MV-4-11 (cell line): ENCODE measurements at regions not wholly inside any gene's neighbourhood (a gene's known extent, or its start where the extent isn't known, plus 50 kb on each side); places are given as distances from the start of the nearest gene placed in this dataset.

Experiments used
- DNase-seq: peaks from one replicate; lab custom pipeline; 2025; lab: John Stamatoyannopoulos, UW

DNA sequence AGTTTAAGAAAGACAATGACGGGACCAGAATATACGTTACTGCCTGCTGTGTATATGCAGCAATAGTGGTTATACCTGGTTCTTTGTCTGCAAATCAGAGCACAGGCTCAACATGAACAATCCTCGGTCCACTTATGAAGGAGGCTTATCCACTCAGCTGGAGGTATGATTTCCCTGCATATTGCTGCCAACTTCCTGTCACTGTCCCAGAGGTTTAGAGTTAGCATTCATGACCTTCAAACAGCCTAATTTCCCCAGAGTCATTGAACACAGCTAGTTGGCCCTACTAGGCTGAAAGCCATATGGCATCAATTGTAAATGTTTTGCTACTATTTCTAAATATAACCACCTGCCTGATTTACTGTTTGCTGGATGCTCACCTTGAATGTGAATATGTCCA, 224.9 kb upstream of the ZNF717 start:
- DNase-seq, result no peak

DNA sequence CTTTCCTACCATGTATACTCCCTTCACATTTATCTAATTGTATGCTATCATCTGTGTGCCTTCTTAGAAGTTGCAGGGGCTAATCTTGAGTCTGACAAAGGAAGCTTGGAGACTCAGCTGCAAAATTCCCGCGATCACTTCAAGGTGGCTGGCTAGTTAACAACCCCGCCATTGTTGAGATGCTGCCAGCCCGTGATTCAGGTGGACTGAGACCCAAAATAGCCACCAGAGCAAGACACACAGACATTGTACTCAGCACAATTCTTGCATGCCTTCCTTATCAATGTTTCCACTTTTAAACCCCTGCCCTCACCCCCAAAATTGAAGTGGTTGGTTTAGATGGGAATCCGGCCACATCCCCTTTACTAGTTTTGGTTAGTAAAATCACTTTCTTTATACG, 225.8 kb upstream of the ZNF717 start:
- DNase-seq, result no peak

DNA sequence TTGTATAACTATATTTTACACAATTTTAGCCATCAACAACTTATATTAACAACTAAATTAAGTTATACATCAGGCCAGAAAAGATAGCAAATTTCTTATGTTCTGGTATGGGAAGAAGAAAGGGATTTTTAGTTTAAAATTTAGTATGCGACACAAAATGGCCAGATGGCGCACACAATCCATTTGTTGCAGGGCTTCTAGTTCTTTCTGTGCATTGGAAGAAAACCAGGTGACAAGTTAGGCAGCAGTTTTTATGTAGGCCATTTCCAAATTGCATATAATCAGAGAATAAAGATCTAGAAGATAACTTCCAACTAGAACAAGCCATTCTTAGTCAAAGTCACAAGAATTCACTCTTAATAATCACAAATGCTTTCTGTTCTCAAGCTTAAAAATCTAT, 230.1 kb upstream of the ZNF717 start:
- no peak for DNase-seq

DNA sequence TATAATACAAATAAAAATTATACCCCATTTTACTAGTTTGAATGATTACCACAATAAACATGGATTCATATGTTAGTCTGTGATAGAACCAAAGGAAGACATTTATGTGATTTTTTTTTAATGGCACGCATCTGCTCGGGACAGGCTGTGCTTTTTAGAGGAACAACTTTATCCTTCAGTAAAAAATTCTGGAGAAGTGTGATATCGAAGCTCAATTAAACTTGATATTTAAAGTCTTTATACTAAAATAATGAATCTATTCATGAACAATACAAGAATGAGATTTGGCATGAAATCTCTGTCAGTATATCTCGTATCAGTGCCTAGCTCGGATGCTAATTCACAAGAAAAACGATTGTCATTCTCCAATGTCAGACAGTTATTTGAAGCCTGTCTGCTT, 230.8 kb upstream of the ZNF717 start:
- no peak for DNase-seq

DNA sequence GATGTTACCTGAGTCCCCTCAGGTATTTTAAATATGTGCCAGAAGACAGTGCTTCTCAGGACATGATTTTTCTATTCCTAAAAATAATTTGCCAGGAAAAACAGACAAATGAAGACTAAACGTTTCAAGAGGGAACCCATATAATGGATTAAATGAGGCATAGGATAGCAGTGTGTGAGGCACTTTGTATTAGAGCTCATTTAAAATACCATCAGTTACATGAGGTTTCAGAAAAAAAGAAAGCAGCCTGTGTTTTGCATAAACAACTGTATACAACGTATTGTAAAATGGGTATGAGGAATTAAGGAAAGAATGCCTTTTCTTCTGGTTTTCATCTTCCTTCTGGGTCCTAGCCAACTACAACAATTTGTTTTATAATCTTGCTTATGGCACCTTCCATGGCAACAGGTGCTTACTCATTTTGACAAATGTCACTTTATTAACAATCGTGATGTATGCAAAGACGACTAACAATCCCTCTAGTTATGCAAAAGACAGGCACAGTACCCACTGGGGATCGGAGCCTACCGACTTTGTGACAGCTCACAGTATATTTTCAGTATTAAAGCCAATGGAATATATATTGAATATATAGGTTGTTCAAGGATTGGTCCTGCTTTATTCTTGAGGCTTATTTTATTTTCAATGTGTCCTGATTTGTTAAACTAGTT, 231.6 kb upstream of the ZNF717 start:
- no peak for DNase-seq

DNA sequence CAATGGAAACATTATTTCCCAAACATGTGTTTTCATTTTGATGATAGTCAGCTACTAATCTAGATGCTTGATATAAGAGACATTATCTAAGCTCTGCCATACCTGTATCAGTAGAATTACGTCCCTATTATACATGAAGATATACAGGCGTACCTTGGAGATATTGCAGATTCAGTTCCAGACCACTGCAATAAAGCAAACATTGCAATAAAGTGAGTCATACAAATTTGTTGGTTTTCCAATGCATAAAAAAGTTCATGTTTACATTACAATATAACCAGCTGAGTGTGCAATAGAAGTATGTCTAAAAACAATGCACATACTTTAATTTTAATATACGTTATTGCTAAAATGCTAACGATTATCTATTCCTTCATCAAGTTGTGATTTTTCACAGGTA, 236.0 kb upstream of the ZNF717 start:
- DNase-seq, result no peak

DNA sequence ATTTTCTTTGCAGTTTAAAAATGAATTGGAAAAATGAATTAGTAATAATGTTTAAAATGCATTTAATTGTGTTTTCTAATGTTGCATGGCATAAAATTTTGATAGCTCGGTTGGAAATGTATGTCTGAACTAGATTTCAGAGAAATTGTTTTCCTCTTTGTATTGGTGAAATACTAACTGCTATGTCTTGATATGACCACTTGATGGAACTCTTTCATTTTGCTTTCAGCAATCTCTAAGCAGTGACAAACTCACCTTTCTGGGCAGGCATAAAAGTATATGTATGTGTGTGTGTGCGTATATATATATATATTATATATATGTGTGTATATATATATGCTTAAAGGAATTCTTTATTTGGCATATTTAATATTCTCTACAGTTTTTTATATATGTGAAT, 239.3 kb upstream of the ZNF717 start:
- DNase-seq, result peak; percentile 15

DNA sequence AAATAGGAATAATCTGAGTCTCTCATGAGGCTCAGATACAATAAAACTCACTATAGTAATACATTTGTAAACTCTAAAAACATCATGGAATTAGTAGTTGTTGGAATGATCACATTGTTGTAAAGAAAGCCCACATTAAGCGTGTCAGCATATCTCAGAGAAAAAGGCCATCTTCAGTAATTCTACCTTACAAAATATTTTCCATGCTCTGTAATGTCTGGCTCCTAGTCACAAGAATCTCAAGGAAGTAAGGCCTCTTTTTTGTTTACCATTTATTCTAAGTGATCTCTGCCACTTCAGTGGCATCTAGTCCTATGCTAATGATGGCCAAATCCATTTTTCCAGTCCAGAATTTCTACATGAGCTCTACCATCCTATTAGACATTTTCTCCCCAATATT, 240.2 kb upstream of the ZNF717 start:
- DNase-seq, result no peak

DNA sequence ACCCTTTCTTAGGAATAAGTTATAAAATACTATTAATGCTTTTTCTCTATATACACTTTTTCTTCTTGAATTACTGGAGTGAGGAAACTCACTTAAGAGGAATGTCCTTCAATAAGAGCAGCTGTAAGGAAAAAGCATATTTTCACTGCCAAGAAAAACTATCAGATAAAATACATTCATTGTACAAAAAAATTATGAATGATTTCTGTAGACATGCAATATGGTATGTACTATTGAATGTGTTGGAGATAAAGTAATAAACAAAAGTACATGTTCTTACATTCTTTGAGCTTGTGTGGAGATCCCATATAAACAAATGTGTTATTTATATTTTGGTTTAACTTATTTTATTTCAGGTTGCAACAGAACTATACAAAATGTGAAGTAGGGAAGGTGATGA, 241.0 kb upstream of the ZNF717 start:
- no peak for DNase-seq

DNA sequence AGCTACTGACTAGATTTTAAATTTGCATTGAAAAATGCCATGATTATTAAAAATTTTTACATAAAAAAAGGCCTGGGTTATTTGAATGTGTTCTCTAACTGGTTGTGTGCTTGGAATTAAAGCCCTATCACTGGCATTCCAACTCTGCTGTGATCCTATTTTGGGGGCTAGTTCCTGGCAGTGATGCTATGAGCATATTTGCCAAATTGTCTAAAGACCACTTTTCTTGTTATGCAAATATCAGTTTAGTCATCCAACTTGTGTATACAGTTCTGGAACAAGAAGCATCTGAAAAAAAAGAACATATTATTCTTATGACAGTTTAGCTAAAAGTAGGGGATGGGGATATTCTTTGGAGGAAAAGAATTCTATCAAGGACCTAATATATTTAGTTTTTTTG, 243.4 kb upstream of the ZNF717 start:
- no peak for DNase-seq

DNA sequence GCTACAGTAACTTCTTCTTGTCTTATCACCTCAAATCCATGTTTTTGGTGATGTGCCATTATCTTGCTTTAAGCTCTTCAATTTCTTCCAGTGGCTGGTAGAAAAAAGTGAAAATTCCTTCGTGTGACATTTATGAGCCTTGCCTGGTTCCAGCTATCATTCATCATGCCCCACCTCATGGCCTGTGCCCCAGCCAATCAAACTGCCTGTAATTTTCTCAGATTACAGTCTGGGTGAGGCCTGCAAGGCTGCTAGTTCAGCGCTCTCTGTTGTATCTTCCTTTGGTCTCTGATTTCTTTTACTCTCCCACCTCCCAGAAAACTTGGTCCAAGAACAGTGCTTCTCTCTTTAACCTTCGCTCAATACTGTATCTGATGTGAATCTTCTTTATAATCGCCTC, 249.3 kb upstream of the ZNF717 start:
- DNase-seq, result no peak

DNA sequence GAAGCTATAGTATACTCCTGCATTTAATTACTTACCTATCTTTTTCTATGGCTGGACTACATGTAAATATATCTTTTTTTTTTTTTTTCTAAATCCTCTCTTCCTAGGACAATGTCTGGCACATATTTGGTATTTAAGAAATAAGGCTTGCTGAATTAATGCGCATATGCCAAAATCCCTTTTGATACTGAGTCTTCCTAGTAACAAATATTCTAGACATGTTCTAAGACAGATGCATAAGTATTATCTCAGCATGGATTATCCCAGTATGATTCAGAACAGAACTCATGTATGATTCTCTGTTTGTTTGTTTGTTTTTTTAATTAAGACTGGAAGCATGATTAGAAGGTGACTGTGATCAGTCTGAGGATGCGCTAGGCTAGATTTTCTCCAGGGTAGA, 249.8 kb upstream of the ZNF717 start:
- no peak for DNase-seq

DNA sequence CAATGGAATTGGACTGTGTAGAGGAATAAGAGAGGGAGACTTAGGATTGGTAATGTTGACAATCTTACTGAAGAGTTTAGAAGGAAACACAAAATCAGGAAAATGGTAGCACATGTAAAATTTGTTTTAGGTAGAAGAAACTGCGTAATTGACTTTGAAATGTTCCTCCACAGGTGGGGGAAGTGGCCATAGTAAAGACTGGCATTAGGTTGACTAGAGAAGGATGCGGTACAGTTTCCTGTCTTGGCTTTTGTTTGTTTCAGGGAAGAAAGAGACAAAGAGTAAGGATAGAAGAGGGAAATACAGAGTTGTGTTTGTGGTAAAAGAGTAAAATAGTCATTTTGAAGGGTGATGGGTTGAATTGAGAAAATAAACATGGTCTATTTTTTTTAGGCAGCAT, 253.6 kb upstream of the ZNF717 start:
- no peak for DNase-seq

DNA sequence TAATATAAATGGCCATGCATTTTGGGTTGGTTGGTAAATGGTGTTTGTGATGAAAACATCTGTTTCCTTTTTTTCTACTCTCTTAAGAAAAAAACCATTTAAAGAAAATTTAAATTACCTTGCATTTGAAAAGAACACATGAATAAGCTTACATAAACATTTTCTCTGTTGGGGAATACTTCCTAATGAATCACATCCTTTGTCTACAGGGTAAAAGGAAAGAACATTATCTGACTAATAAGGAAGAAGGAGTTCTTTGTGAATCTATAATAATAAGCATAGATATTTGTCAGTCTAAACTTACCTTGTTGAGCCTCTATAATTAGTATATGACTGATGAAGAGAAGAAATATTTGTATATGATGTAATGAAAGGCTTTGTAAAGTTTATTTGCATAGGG, 254.1 kb upstream of the ZNF717 start:
- DNase-seq, result no peak

DNA sequence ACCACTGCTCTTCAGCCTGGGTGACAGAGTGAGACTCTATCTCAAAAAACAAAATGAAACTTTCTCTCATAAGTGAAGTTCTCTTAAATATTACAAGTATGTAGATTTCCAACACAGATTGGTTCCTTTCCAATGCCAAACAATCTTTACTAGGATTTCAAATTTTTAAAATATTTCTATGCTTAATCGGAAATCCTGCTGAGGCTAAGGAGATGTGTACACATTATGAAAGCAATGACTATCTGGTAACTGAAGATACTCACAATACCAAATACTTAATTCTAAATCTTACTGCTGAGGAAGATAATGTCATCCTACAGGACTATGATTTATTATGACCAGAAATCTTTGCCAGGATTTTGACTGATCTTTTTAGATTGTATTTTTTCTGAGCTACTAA, 255.6 kb upstream of the ZNF717 start:
- DNase-seq, result no peak

DNA sequence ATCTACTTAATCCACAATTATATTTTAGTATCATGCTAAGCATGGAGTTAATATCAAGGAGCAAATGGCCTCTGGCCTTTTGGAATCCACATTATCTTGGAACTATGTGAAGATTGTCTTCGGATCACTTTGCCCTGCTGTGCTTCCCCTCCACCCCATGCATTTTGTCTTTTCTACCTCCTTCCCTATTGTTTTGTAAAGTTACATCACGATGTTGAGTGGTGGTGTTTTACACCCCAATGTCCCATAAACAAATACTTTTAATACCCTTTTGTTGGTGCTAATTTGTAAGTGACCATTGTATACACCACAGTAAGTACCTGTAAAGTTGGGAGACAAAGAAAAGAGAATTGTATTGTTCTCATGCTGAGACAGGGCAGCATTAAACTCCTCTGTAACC, 258.4 kb upstream of the ZNF717 start:
- DNase-seq, result no peak

DNA sequence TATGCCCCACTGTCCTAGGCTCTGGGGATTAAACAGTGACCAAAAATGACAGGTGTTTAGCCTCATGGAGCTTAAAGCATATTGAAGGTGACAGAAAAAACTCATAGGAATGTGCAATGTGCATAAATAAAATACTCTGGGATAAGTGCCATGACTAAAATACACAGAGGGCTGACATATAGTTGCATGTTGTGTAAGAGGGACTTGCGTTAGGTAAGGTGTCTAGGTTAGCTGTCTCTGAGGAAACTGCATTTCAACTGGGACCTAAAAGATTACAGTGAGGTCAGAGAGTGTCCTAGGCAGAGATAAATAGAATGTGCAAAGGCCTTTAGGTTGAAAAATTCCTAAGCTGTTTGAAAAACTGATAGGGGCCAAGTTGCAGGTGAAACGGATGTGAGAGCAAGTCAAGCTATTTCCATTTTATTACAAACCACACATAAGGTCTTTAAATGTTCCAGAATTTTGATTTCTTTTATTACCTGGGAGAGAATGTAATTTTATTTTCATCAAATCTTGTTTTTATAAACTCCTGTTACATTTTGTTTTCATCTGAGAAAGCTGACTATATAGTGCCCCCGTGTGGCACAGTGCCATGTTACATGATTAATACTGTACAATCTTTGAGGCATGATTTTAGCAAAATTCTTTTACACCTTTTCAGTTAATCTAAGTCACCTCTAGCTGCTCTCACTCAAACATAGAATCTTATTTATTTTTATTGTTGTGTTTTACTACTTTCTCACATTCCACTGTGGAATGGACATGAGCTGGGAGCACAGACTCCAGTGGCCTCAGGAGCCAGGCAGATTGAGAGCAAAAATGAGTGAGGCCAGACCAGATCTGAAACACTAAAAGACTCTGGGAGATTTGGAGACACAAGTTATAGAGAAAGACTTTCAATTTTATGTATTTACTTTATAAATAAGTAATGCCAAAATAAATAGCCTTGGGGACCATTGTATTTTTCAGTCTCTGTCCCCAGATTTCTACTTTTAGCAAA, 259.6 kb upstream of the ZNF717 start:
- peak; percentile 27 for DNase-seq

DNA sequence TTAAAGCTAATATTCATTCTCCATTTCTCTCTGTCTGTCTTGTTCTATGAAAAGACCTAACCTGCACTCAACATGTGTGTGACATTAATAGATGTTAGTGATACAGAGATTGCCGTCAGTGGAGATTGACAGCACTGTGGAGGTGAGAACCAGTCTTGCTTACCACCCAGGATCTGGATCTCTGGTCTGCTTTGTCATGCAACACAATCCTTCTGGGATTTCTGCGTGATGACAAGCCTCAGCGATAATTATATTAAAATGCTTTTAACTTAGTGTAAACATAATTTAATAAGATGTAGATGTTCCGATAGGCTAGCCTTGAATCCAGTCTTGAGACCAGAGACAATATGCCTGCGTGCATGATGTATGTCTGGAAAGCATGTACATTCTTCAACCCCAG, 262.0 kb upstream of the ZNF717 start:
- DNase-seq, result no peak

DNA sequence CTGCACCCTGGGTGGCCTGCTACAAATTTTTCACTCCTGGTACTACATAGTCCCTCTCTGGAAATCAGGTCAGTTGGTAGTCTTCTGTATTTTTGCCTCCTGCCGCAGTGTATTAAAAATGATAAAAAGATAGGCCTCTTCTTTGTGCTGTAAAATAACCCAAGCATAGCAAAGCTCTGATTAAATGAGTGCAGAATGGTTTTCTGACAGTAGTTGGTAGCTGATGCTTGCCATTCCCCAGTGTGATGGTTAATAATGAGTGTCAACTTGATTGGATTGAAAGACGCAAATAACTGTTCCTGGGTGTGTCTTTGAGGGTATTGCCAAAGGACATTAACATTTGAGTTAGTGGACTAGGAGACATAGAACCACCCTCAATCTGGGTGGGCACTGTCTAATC, 264.4 kb upstream of the ZNF717 start:
- no peak for DNase-seq

DNA sequence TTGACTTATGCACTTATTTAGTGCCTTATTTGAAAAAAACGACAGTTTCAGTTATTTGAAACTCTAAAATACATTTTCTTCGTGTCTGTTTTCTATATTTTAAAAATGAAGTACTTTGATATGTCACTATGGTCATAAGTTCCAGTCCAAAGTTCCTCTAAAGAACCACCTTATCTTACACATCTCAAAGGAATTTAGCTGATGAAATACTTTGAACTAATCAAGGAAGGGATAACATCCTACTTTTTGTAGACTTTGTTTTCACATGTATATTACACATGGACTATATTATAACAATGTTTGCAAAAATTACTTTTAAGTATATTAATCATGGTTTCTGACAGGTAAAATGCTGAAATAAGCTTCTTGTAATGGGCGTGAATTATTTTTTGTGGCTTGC, 265.8 kb upstream of the ZNF717 start:
- no peak for DNase-seq

DNA sequence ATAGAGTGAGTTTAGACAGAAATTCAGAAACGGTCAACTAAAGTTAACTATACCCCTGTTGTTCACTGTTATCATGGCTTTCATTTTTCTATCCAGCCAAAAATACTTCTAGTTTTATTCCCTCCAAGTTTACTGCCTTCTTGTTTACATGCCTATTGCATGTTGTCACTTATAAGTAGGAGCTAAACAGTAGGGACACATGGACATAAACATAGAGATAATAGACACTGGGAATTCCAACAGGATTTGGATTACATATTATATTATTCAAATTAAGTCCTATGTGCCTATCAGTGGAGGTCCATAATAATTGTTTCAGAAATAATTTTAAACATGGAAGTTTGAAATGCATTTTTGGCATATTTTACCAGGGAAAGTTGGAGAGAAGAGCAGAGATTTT, 269.1 kb upstream of the ZNF717 start:
- no peak for DNase-seq

DNA sequence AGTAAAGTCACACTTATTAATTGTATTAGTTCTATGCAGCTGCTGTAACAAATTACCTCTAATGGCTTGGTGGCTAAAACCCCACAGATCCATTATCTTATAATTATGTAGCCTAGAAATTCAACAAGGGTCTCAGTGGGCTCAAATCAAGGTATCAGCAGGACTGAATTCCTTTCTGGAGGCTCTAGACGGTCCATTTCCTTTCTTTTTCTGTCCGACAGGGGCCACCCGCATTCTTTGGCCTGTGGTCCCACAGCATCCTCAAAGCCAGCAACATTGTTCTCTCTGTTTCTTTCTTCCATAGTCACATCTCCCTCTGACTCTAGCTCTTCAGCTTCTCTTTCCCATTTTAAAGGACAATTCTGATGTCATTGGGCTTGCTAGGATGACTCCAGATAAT, 276.3 kb upstream of the ZNF717 start:
- DNase-seq, result no peak

DNA sequence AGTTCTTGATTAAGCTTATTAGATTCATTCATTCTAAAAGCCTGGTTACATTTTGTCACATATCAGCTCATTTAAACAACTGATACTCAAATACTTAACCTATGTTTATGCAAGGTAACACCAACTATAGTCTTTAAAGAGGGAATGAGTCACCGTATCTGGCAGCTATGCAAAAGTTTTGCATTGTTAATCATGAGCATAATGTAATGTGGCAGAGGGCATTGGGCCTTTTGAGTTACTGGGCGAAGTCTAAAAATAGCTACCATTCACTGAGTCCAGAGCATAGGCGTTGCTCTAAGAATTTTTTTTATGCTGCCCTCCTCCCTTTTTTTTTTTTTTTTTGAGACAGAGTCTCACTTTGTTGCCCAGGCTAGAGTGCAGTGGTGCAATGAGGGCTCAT, 277.7 kb upstream of the ZNF717 start:
- no peak for DNase-seq

DNA sequence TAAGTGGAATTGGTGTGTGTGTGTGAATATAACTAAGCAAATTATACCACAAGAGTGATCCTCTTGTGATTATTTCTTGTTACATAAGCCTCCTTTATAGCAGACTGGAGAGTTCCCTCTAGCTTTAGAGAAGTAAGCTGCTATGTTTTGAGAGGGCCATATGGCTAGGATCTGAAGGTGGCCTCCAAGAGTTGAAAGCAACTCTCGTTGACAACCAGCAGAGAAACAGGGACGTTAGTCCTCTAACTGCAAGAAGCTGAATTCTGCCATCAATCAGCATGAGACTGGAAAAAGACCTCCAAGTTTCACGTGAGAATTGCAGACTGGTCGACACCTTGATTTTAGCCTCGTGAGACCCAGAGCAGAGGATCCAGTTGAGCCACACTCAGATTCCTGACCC, 278.5 kb upstream of the ZNF717 start:
- DNase-seq, result no peak
